ENCODE measurements at regions not wholly inside any gene's neighbourhood (a gene's known extent, or its start where the extent isn't known, plus 50 kb on each side); places are given as distances from the start of the nearest gene placed in this dataset.

GRCh38 chr1:213571843-213572242 lies 415.9 kb upstream of the PROX1 start:
- TF ChIP-seq CTCF (optimal IDR thresholded peaks at IDR 0.05 in 1 of 3, IDR thresholded peaks at IDR 0.05 in 1 of 3, conservative IDR thresholded peaks at IDR 0.05 in 1 of 3; ENCODE audit: extremely low read depth in 1 of 3, insufficient read depth in 2 of 3, low read length in 3 of 3) (no peak), EZH2 (IDR thresholded peaks at IDR 0.05; ENCODE audit: low read length) (no peak)
